ENCODE measurements at regions not wholly inside any gene's neighbourhood (a gene's known extent, or its start where the extent isn't known, plus 50 kb on each side); places are given as distances from the start of the nearest gene placed in this dataset.

- TF ChIP-seq CTCF (IDR thresholded peaks at IDR 0.05) (no peak), POLR2AphosphoS5 (IDR thresholded peaks at IDR 0.05) (no peak)
Measured at GRCh38 chr1:91120936-91121335, 99.1 kb upstream of the ZNF644 start.
